ENCODE measurements at regions not wholly inside any gene's neighbourhood (a gene's known extent, or its start where the extent isn't known, plus 50 kb on each side); places are given as distances from the start of the nearest gene placed in this dataset.

- no peaks in the 10 kb centered on the region; the same call in 1 of the 2 replicates for H3K27me3 ChIP-seq
- no peaks in the 10 kb centered on the region for H3K36me3 ChIP-seq
- no peaks in the 10 kb centered on the region for H3K4me1 ChIP-seq
- no peak overlapping the region for H3K4me3 ChIP-seq (ENCODE audit: low read depth, low read length)
- DNase-seq = no peak
- H3K9me3 ChIP-seq = no peaks in the 10 kb centered on the region
- TF ChIP-seq CTCF (IDR thresholded peaks at IDR 0.05; ENCODE audit: low read depth, low read length) = no peak
Observed at GRCh38 chr11:70862093-70862492, 390.3 kb downstream of the SHANK2 start.

- H3K4me3 ChIP-seq (ENCODE audit: low read depth, low read length) = no peak overlapping the region
- no peaks in the 10 kb centered on the region for H3K4me1 ChIP-seq
- H3K27me3 ChIP-seq = peaks cover under 1% of the 10 kb centered on the region
- H3K36me3 ChIP-seq = no peaks in the 10 kb centered on the region
- TF ChIP-seq CTCF (IDR thresholded peaks at IDR 0.05; ENCODE audit: low read depth, low read length) = no peak
- DNase-seq = no peak
- H3K9me3 ChIP-seq = no peaks in the 10 kb centered on the region
Observed at GRCh38 chr11:70863186-70863585, 389.2 kb downstream of the SHANK2 start.

GRCh38 chr11:70863993-70864392 is 388.4 kb downstream of the SHANK2 start:
- Histone ChIP-seq H3K27me3 (peaks cover 9% of the 10 kb centered on the region), H3K36me3 (no peaks in the 10 kb centered on the region), H3K9me3 (no peaks in the 10 kb centered on the region), H3K4me3 (ENCODE audit: low read depth, low read length) (no peak overlapping the region), H3K4me1 (no peaks in the 10 kb centered on the region)
- DNase-seq = no peak
- no peak for TF ChIP-seq CTCF (IDR thresholded peaks at IDR 0.05; ENCODE audit: low read depth, low read length)

GRCh38 chr11:70865356-70865755 is 387.0 kb downstream of the SHANK2 start:
- no peak for DNase-seq
- no peaks in the 10 kb centered on the region for H3K9me3 ChIP-seq
- H3K4me3 ChIP-seq (ENCODE audit: low read depth, low read length) = no peak overlapping the region
- H3K27me3 ChIP-seq = peaks cover 17% of the 10 kb centered on the region
- H3K4me1 ChIP-seq = no peaks in the 10 kb centered on the region
- TF ChIP-seq CTCF (IDR thresholded peaks at IDR 0.05; ENCODE audit: low read depth, low read length) = no peak
- H3K36me3 ChIP-seq = no peaks in the 10 kb centered on the region

GRCh38 chr11:70866834-70867233 is 385.5 kb downstream of the SHANK2 start:
- no peak overlapping the region for H3K4me3 ChIP-seq (ENCODE audit: low read depth, low read length)
- no peaks in the 10 kb centered on the region for H3K9me3 ChIP-seq
- TF ChIP-seq CTCF (IDR thresholded peaks at IDR 0.05; ENCODE audit: low read depth, low read length) = no peak

GRCh38 chr11:70867281-70868047 is 384.9 kb downstream of the SHANK2 start:
- no peaks in the 10 kb centered on the region for H3K9me3 ChIP-seq
- peaks cover 18% of the 10 kb centered on the region for H3K27me3 ChIP-seq
- no peak for DNase-seq
- no peaks in the 10 kb centered on the region for H3K36me3 ChIP-seq
- no peak for TF ChIP-seq CTCF (IDR thresholded peaks at IDR 0.05; ENCODE audit: low read depth, low read length)
- H3K4me1 ChIP-seq = no peaks in the 10 kb centered on the region
- no peak overlapping the region for H3K4me3 ChIP-seq (ENCODE audit: low read depth, low read length)

More at GRCh38 chr11:70866834-70867233, 385.5 kb downstream of the SHANK2 start:
- no peaks in the 10 kb centered on the region for H3K36me3 ChIP-seq
- H3K27me3 ChIP-seq = peaks cover 18% of the 10 kb centered on the region
- no peaks in the 10 kb centered on the region for H3K4me1 ChIP-seq
- no peak for DNase-seq

Data from BE2C (cell line).